OCI-LY7 (cell line): ENCODE measurements at regions not wholly inside any gene's neighbourhood (a gene's known extent, or its start where the extent isn't known, plus 50 kb on each side); places are given as distances from the start of the nearest gene placed in this dataset.

Experiments
- BruUV-seq: library from RNA; stranded (reverse); fragments of 400-500 nt; replicated peaks from 2 replicates; lab custom pipeline; 2021; lab: Mats Ljungman, UMichigan
- CTCF ChIA-PET: fragments of 300-600 bp; sonication (Branson Sonifier 250); formaldehyde crosslinking; loops from one replicate; lab custom pipeline; 2022; ENCODE audit warnings: antibody characterized with exemption; ENCODE audit not compliant: unreplicated experiment; lab: Charles Lee
- POLR2A ChIA-PET: fragments of 300-600 bp; sonication (Branson Sonifier 250); formaldehyde crosslinking; loops from one replicate; lab custom pipeline; 2022; ENCODE audit warnings: antibody characterized with exemption; lab: Charles Lee
- DNase-seq: peaks from one replicate; pipeline ENCODE4 v3.0.0-alpha.2; 2015; ENCODE audit warnings: low spot score
- H2AFZ ChIP-seq: fragments of 200-600 bp; sonication (generic), shearing (Covaris generic); 2 replicates; pipeline ENCODE4 v1.6.1; 2014; ENCODE audit warnings: mild to moderate bottlenecking, antibody characterized with exemption, low read length, moderate library complexity
- H3K27ac ChIP-seq: fragments of 200-600 bp; sonication (generic); 2 replicates; pipeline ENCODE4 v1.5.1; 2014; ENCODE audit warnings: mixed run types, low read depth, mild to moderate bottlenecking, moderate library complexity, low read length, inconsistent platforms; ENCODE audit not compliant: poor library complexity, severe bottlenecking
- H3K36me3 ChIP-seq: fragments of 200-600 bp; sonication (generic); 2 replicates; pipeline ENCODE4 v1.6.1; 2014; ENCODE audit warnings: mild to moderate bottlenecking, antibody characterized with exemption, low read length, moderate library complexity, mixed read lengths; ENCODE audit not compliant: insufficient read depth
- H3K4me1 ChIP-seq: fragments of 200-600 bp; sonication (generic); 2 replicates; pipeline ENCODE4 v1.5.1; 2014; ENCODE audit warnings: mild to moderate bottlenecking, low read length; ENCODE audit not compliant: insufficient read depth, poor library complexity, severe bottlenecking
- H3K4me2 ChIP-seq: fragments of 200-600 bp; sonication (generic); 2 replicates; pipeline ENCODE4 v1.6.1; 2014; ENCODE audit warnings: mild to moderate bottlenecking, low read length
- H3K4me3 ChIP-seq: fragments of 200-600 bp; sonication (generic); 2 replicates; pipeline ENCODE4 v1.5.1; 2014; ENCODE audit warnings: mild to moderate bottlenecking, low read depth, low read length; ENCODE audit not compliant: poor library complexity, severe bottlenecking
- H3K79me2 ChIP-seq: fragments of 200-600 bp; sonication (generic); 2 replicates; pipeline ENCODE4 v1.6.1; 2016; ENCODE audit warnings: low read depth, mild to moderate bottlenecking, low read length, moderate library complexity, mixed read lengths; ENCODE audit not compliant: insufficient read depth
- H3K9me2 ChIP-seq: fragments of 200-600 bp; sonication (generic); 2 replicates; pipeline ENCODE4 v1.6.1; 2016; ENCODE audit warnings: mild to moderate bottlenecking, low read length, mixed read lengths; ENCODE audit not compliant: insufficient read depth
- H3K9me3 ChIP-seq: fragments of 200-600 bp; sonication (generic); 2 replicates; pipeline ENCODE4 v1.6.1; 2014; ENCODE audit warnings: mild to moderate bottlenecking, mixed run types, low read length, mixed read lengths
- H4K20me1 ChIP-seq: fragments of 200-600 bp; sonication (generic); 2 replicates; pipeline ENCODE4 v1.6.1; 2014; ENCODE audit warnings: mild to moderate bottlenecking, antibody characterized with exemption, low read length, moderate library complexity, mixed read lengths; ENCODE audit not compliant: insufficient read depth
- CTCF ChIP-seq: fragments of 200-600 bp; sonication (generic); conservative IDR thresholded peaks from 2 replicates; pipeline ENCODE4 v1.5.1; 2014; ENCODE audit warnings: mild to moderate bottlenecking, antibody characterized with exemption, low read length, moderate library complexity, mixed read lengths
- EZH2phosphoT487 ChIP-seq: fragments of 200-600 bp; sonication (generic); IDR thresholded peaks from 2 replicates; pipeline ENCODE4 v1.6.1; 2018; ENCODE audit warnings: low read depth, borderline replicate concordance, mild to moderate bottlenecking, mixed run types, antibody characterized with exemption, low read length, moderate library complexity, mixed read lengths
- intact Hi-C: fragments of 100-400 bp; cut with micrococcal nuclease; formaldehyde crosslinking; loops from one replicate; pipeline ENCODE4 v1.10.0; 2022; ENCODE audit not compliant: unreplicated experiment

GRCh38 chr6:143596866-143597265 is 80.9 kb upstream of the PHACTR2 start:
- Histone ChIP-seq H4K20me1 (no peaks in the 10 kb centered on the region), H3K36me3 (no peaks in the 10 kb centered on the region), H2AFZ (no peak overlapping the region), H3K79me2 (no peaks in the 10 kb centered on the region), H3K4me3 (no peak overlapping the region), H3K9me2 (no peaks in the 10 kb centered on the region), H3K9me3 (no peaks in the 10 kb centered on the region), H3K27ac (no peak overlapping the region), H3K4me2 (no peak overlapping the region), H3K4me1 (no peaks in the 10 kb centered on the region)
- CTCF ChIA-PET = no interaction called here
- intact Hi-C loops = no loop called here
- BruUV-seq = no TSS peak
- no peak for DNase-seq
- no peak for TF ChIP-seq CTCF
- TF ChIP-seq EZH2phosphoT487 = no peak
- POLR2A ChIA-PET = interaction anchor here (0.7 kb wide), 1 partner anchor 586 kb away, joined by 3 read pairs; no protein-coding TSS in a partner anchor

GRCh38 chr6:143595251-143596036 is 82.3 kb upstream of the PHACTR2 start:
- H2AFZ ChIP-seq = no peak overlapping the region
- intact Hi-C loops = no loop called here
- H3K9me3 ChIP-seq = no peaks in the 10 kb centered on the region
- no peaks in the 10 kb centered on the region for H3K36me3 ChIP-seq
- no peaks in the 10 kb centered on the region for H3K4me1 ChIP-seq
- no peak for TF ChIP-seq CTCF
- no peak for TF ChIP-seq EZH2phosphoT487
- no peaks in the 10 kb centered on the region for H3K79me2 ChIP-seq
- no peaks in the 10 kb centered on the region for H3K9me2 ChIP-seq
- ChIA-PET CTCF (no interaction called here), POLR2A (interaction anchor here (0.7 to 0.9 kb wide), 3 partner anchors 13 to 431 kb away, joined by 3 read pairs; no protein-coding TSS in a partner anchor)
- no peak overlapping the region for H3K4me3 ChIP-seq
- H3K27ac ChIP-seq = no peak overlapping the region
- BruUV-seq = no TSS peak
- H4K20me1 ChIP-seq = no peaks in the 10 kb centered on the region
- no peak for DNase-seq
- no peak overlapping the region for H3K4me2 ChIP-seq

- Histone ChIP-seq H3K4me1 (no peaks in the 10 kb centered on the region), H2AFZ (no peak overlapping the region), H3K4me2 (no peak overlapping the region), H3K4me3 (no peak overlapping the region), H3K9me3 (no peaks in the 10 kb centered on the region), H3K36me3 (no peaks in the 10 kb centered on the region), H3K79me2 (no peaks in the 10 kb centered on the region), H3K27ac (no peak overlapping the region), H4K20me1 (no peaks in the 10 kb centered on the region), H3K9me2 (no peaks in the 10 kb centered on the region)
- no peak for DNase-seq
- TF ChIP-seq EZH2phosphoT487 (no peak), CTCF (no peak)
- BruUV-seq = no TSS peak
- ChIA-PET POLR2A (interaction anchor here (0.7 to 0.9 kb wide), 2 partner anchors 412 to 432 kb away, joined by 3 read pairs; no protein-coding TSS in a partner anchor), CTCF (no interaction called here)
- intact Hi-C loops = no loop called here
These were observed 83.1 kb upstream of the PHACTR2 start for GRCh38 chr6:143594647-143595046.
